IMR-90 (cell line): ENCODE measurements at regions not wholly inside any gene's neighbourhood (a gene's known extent, or its start where the extent isn't known, plus 50 kb on each side); places are given as distances from the start of the nearest gene placed in this dataset.

Source experiments
- ATAC-seq: fragments of 200-7000 bp; cut with Tn5 transposase; 2 replicates; pipeline ENCODE4 v1.9.1; 2020; ENCODE audit warnings: low read depth, mild to moderate bottlenecking, moderate library complexity
- BruUV-seq: library from RNA; stranded (reverse); fragments of 400-500 nt; replicated peaks from 2 replicates; lab custom pipeline; 2021; lab: Mats Ljungman, UMichigan
- CTCF ChIA-PET: fragments of 300-600 bp; formaldehyde crosslinking; extraction: SDS; loops from one replicate; lab custom pipeline; 2021; ENCODE audit warnings: antibody characterized with exemption; lab: Yijun Ruan, JAX
- POLR2A ChIA-PET: fragments of 300-600 bp; sonication (Branson Sonifier 250); formaldehyde crosslinking; loops from one replicate; lab custom pipeline; 2022; ENCODE audit warnings: antibody characterized with exemption; ENCODE audit not compliant: unreplicated experiment; lab: Charles Lee
- DNase-seq: peaks from one replicate; pipeline ENCODE4 v3.0.0; 2013
- H2AFZ ChIP-seq: replicated peaks from 2 replicates; pipeline ENCODE3; 2013; ENCODE audit warnings: low read length, mild to moderate bottlenecking; ENCODE audit not compliant: poor library complexity
- H2AK5ac ChIP-seq: 2 replicates; pipeline ENCODE4 v1.6.1; 2013; ENCODE audit warnings: low read depth, low read length, inconsistent platforms
- H2AK9ac ChIP-seq: replicated peaks from 2 replicates; pipeline ENCODE3; 2013; ENCODE audit warnings: mild to moderate bottlenecking, low read depth, low read length, moderate library complexity; ENCODE audit not compliant: poor library complexity
- H2BK120ac ChIP-seq: 2 replicates; pipeline ENCODE4 v1.6.1; 2013; ENCODE audit warnings: low read depth, low read length, inconsistent platforms
- H2BK15ac ChIP-seq: 3 replicates; pipeline ENCODE4 v1.6.1; 2013; ENCODE audit warnings: low read depth, low read length, inconsistent platforms
- H2BK20ac ChIP-seq: 2 replicates; pipeline ENCODE4 v1.6.1; 2013; ENCODE audit warnings: low read depth, mild to moderate bottlenecking, inconsistent platforms, low read length, moderate library complexity
- H2BK5ac ChIP-seq: 2 replicates; pipeline ENCODE4 v1.6.1; 2013; ENCODE audit warnings: mild to moderate bottlenecking, low read depth, low read length, inconsistent platforms; ENCODE audit not compliant: poor library complexity, severe bottlenecking
- H3K14ac ChIP-seq: replicated peaks from 2 replicates; pipeline ENCODE4 v1.6.1; 2013; ENCODE audit warnings: low read depth, low read length, inconsistent platforms
- H3K18ac ChIP-seq: 2 replicates; pipeline ENCODE4 v1.6.1; 2013; ENCODE audit warnings: low read depth, low read length, control low read depth
- H3K23ac ChIP-seq: 2 replicates; pipeline ENCODE4 v1.6.1; 2013; ENCODE audit warnings: low read depth, low read length, inconsistent platforms
- H3K27ac ChIP-seq: 2 replicates; pipeline ENCODE4 v1.5.1; 2013; ENCODE audit warnings: mild to moderate bottlenecking, control low read depth, low read length; ENCODE audit not compliant: insufficient read depth
- H3K27me3 ChIP-seq: 2 replicates; pipeline ENCODE4 v1.6.1; 2013; ENCODE audit warnings: low read length; ENCODE audit not compliant: control insufficient read depth, insufficient read depth
- H3K36me3 ChIP-seq: 2 replicates; pipeline ENCODE4 v1.6.1; 2013; ENCODE audit warnings: low read length, mixed read lengths; ENCODE audit not compliant: control insufficient read depth, insufficient read depth
- H3K4ac ChIP-seq: 2 replicates; pipeline ENCODE4 v1.6.1; 2013; ENCODE audit warnings: low read depth, low read length, inconsistent platforms
- H3K4me1 ChIP-seq: 2 replicates; pipeline ENCODE4 v1.6.1; 2013; ENCODE audit warnings: low read length, mixed read lengths; ENCODE audit not compliant: control insufficient read depth, insufficient read depth
- H3K4me2 ChIP-seq: 2 replicates; pipeline ENCODE4 v1.6.1; 2013; ENCODE audit warnings: low read depth, mild to moderate bottlenecking, control low read depth, low read length, moderate library complexity
- H3K4me3 ChIP-seq: 2 replicates; pipeline ENCODE4 v1.5.1; 2013; ENCODE audit warnings: low read depth, mild to moderate bottlenecking, control low read depth, low read length, moderate library complexity; ENCODE audit not compliant: insufficient read depth
- H3K56ac ChIP-seq: 2 replicates; pipeline ENCODE4 v1.6.1; 2013; ENCODE audit warnings: low read length, inconsistent platforms; ENCODE audit not compliant: insufficient read depth; ENCODE audit errors: extremely low read depth
- H3K79me1 ChIP-seq, 2 experiments: 2 replicates each; pipeline ENCODE4 v1.6.1; 2013; ENCODE audit warnings: low read length in 2 of 2, inconsistent platforms in 1 of 2, low read depth in 1 of 2
- H3K9ac ChIP-seq: 2 replicates; pipeline ENCODE4 v1.6.1; 2013; ENCODE audit warnings: low read depth, low read length, control low read depth
- H3K9me1 ChIP-seq: 2 replicates; pipeline ENCODE4 v1.6.1; 2013; ENCODE audit warnings: low read length, inconsistent platforms; ENCODE audit not compliant: insufficient read depth
- H3K9me3 ChIP-seq: 2 replicates; pipeline ENCODE4 v1.6.1; 2013; ENCODE audit warnings: low read length; ENCODE audit not compliant: control insufficient read depth, insufficient read depth
- H4K20me1 ChIP-seq: 2 replicates; pipeline ENCODE4 v1.6.1; 2013; ENCODE audit warnings: low read length, inconsistent platforms; ENCODE audit not compliant: insufficient read depth
- H4K5ac ChIP-seq: 2 replicates; pipeline ENCODE4 v1.6.1; 2013; ENCODE audit warnings: mild to moderate bottlenecking, low read depth, low read length, control low read depth
- H4K8ac ChIP-seq, 2 experiments: 2 replicates each; pipeline ENCODE4 v1.6.1; 2013; ENCODE audit warnings: low read depth in 2 of 2, low read length in 2 of 2, control low read depth in 1 of 2, inconsistent platforms in 1 of 2
- H4K91ac ChIP-seq: 2 replicates; pipeline ENCODE4 v1.6.1; 2013; ENCODE audit warnings: low read depth, low read length, inconsistent platforms; ENCODE audit not compliant: insufficient read depth
- BHLHE40 ChIP-seq: fragments of 150-350 bp; IDR thresholded peaks from 2 replicates; pipeline ENCODE4 v1.6.1; 2016; ENCODE audit warnings: mild to moderate bottlenecking, low read depth, low read length
- CEBPB ChIP-seq: IDR thresholded peaks from 2 replicates; pipeline ENCODE4 v1.6.1; 2012; ENCODE audit warnings: low read depth, low read length, improper control_type of control experiment
- CTCF ChIP-seq: conservative IDR thresholded peaks from 2 replicates; pipeline ENCODE4 v1.5.1; 2012; ENCODE audit warnings: mild to moderate bottlenecking, low read depth, low read length, improper control_type of control experiment
- NFE2L2 ChIP-seq: fragments of 150-350 bp; IDR thresholded peaks from 2 replicates; pipeline ENCODE4 v1.6.1; 2016; ENCODE audit warnings: low read depth, mild to moderate bottlenecking, low read length
- POLR2A ChIP-seq: IDR thresholded peaks from 2 replicates; pipeline ENCODE4 v1.6.1; 2012; ENCODE audit warnings: mild to moderate bottlenecking, low read depth, low read length
- RCOR1 ChIP-seq: IDR thresholded peaks from 2 replicates; pipeline ENCODE4 v1.6.1; 2012; ENCODE audit warnings: mild to moderate bottlenecking, low read length, improper control_type of control experiment; ENCODE audit not compliant: insufficient replicate concordance
- SMC3 ChIP-seq: fragments of 150-350 bp; IDR thresholded peaks from 2 replicates; pipeline ENCODE4 v1.6.1; 2016; ENCODE audit warnings: low read depth, mild to moderate bottlenecking, antibody characterized with exemption, low read length, moderate library complexity
- WGBS, 2 experiments: methylation state at CpG; one replicate each; pipeline versions ENCODE4 v1.1.5 to v1.1.7; 2013; ENCODE audit warnings: missing lambda C conversion rate in 2 of 2; ENCODE audit not compliant: insufficient read length in 1 of 2; ENCODE audit errors: extremely low coverage in 2 of 2; 5-methylcytosine and 5-hydroxymethylcytosine counted together
- dilution Hi-C: fragments of 300-500 bp; cut with HindIII; formaldehyde crosslinking; loops from one replicate; pipeline ENCODE4 v1.14.3; 2018; ENCODE audit warnings: low sequenced_read_pairs; ENCODE audit not compliant: unreplicated experiment
- in situ Hi-C: fragments of 300-500 bp; cut with MboI; formaldehyde crosslinking; loops from 3 replicates; pipeline ENCODE4 v1.14.3; 2019; ENCODE audit warnings: low sequenced_read_pairs, inconsistent platforms, mixed read lengths
- intact Hi-C: fragments of 100-400 bp; cut with micrococcal nuclease; formaldehyde crosslinking; loops from 2 replicates; pipeline ENCODE4 v1.10.0; 2022

DNA sequence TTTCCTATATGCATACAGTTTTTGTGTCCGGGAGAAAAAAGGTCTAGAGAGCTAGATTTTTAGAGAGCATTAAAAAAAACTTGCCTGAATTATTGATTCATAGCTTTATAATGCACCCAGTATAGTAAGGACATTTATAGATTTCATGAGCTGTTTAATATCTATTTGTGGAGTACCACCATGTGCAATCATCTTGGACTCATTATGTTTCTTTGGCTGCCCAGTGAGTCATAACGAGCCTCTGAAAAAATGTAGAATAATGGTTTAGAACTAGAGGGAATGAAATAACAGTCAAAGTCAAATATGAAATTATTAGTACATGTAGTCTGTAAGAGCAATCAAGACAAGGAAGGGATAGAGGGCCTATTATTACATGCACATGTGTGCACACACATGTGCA is 350.0 kb downstream of the CD83 start:
- Histone ChIP-seq H3K27me3 (no peaks in the 10 kb centered on the region), H3K9me1 (peaks cover 1% of the 10 kb centered on the region; the same call in 1 of the 2 replicates), H4K91ac (no peak overlapping the region), H2BK5ac (no peak overlapping the region), H3K18ac (no peak overlapping the region), H2AK5ac (no peak overlapping the region), H3K79me1 (no peaks in the 10 kb centered on the region), H3K23ac (no peak overlapping the region), H2BK20ac (no peak overlapping the region), H4K20me1 (no peaks in the 10 kb centered on the region), H4K5ac (no peak overlapping the region), H2BK15ac (no peak overlapping the region), H2AK9ac (no peak overlapping the region), H2AFZ (no peak overlapping the region), H3K4me1 (peaks cover 4% of the 10 kb centered on the region), H3K56ac (no peak overlapping the region), H2BK120ac (no peak overlapping the region), H3K36me3 (no peaks in the 10 kb centered on the region), H3K9me3 (no peaks in the 10 kb centered on the region; the same call in 1 of the 2 replicates), H3K14ac (no peak overlapping the region), H3K4ac (no peak overlapping the region), H3K4me3 (no peak overlapping the region), H3K4me2 (no peak overlapping the region), H4K8ac (no peak overlapping the region), H3K9ac (no peak overlapping the region), H3K27ac (no peak overlapping the region)
- no TSS peak for BruUV-seq
- ChIA-PET POLR2A (no interaction called here), CTCF (no interaction called here)
- ATAC-seq (peak; percentile 68), DNase-seq (peak; percentile 80)
- in situ Hi-C loops, result no loop called here
- dilution Hi-C loops, result no loop called here
- no peak for TF ChIP-seq CTCF
- 0 out of 2 replicates have a peak, but pooled peaks have one; percentile 3 for TF ChIP-seq BHLHE40
- peak; percentile 59 for TF ChIP-seq CEBPB
- no peak for TF ChIP-seq SMC3
- no peak for TF ChIP-seq RCOR1
- no peak for TF ChIP-seq POLR2A
- no peak for TF ChIP-seq NFE2L2
- no CpG with 5 or more reads among the region's 2 CpGs for WGBS, 2 experiments
- intact Hi-C loops, result no loop called here
